Adrenal gland (tissue), 9 donors: ENCODE measurements at regions not wholly inside any gene's neighbourhood (a gene's known extent, or its start where the extent isn't known, plus 50 kb on each side); places are given as distances from the start of the nearest gene placed in this dataset.

Experiments
- DNase-seq, 7 donors: peaks; one replicate each; pipeline ENCODE4 v3.0.0-alpha.2; 2019 to 2020
- H3K27ac ChIP-seq, 5 donors: fragments of 200-600 bp; sonication (generic) in 4 of 5; 1 replicate in 3 of 5; 2 replicates in 2 of 5; pipeline versions ENCODE4 v1.5.1 to v1.8.0; 2016 to 2020; ENCODE audit warnings: mild to moderate bottlenecking in 1 of 5
- H3K27me3 ChIP-seq: fragments of 200-600 bp; 2 replicates; pipeline ENCODE4 v1.8.0; 2021
- H3K36me3 ChIP-seq, 2 donors: fragments of 200-600 bp; replicated peaks in 1 of 2; 1 replicate in 1 of 2; 2 replicates in 1 of 2; pipeline versions ENCODE4 v1.5.1 to v1.8.0; 2018 to 2022
- H3K4me1 ChIP-seq, 2 donors: fragments of 200-600 bp; replicated peaks in 1 of 2; 1 replicate in 1 of 2; 2 replicates in 1 of 2; pipeline versions ENCODE4 v1.5.1 to v1.8.0; 2018 to 2021
- H3K4me3 ChIP-seq, 4 donors: fragments of 200-600 bp; sonication (generic) in 3 of 4; one replicate each; pipeline ENCODE4 v1.5.1; 2016 to 2018
- H3K9me3 ChIP-seq, 3 donors: fragments of 200-600 bp; sonication (generic) in 1 of 3; replicated peaks in 1 of 3; 1 replicate in 2 of 3; 2 replicates in 1 of 3; pipeline versions ENCODE4 v1.5.1 to v1.8.0; 2016 to 2021
- CTCF ChIP-seq, 6 experiments: fragments of 450-650 bp in 4 of 6; fragments of 200-600 bp in 2 of 6; sonication (generic) in 1 of 6; IDR thresholded peaks; 1 replicate in 5 of 6; 2 replicates in 1 of 6; pipeline versions ENCODE4 v1.5.1 to v1.8.0; 2016 to 2021; ENCODE audit warnings: antibody characterized with exemption in 6 of 6, mild to moderate bottlenecking in 2 of 6, moderate library complexity in 1 of 6
- POLR2A ChIP-seq, 2 donors: fragments of 450-650 bp; IDR thresholded peaks; one replicate each; pipeline ENCODE4 v1.6.1; 2017; ENCODE audit warnings: antibody characterized with exemption in 2 of 2, mild to moderate bottlenecking in 2 of 2, moderate library complexity in 1 of 2
- WGBS, 4 donors: extraction: QIAGEN DNeasy Blood & Tissue Kit in 2 of 4; methylation state at CpG; one replicate each; pipeline versions ENCODE4 v1.1.5 to v1.1.7; 2013 to 2017; 5-methylcytosine and 5-hydroxymethylcytosine counted together
- intact Hi-C, 2 donors: fragments of 100-400 bp; cut with DNase I; formaldehyde crosslinking; loops; one replicate each; pipeline versions ENCODE4 v1.14.1 to v1.15.0; 2022 to 2023
- donor health status: healthy with polysubstance abuse.
- donor health status: Bipolar disorder and iron deficiency.
- donor health status: DM: yes; HTN: yes; CAD: no.
- donor health status: DM: no; HTN: no; CAD: no.
- donor health status: DM: no; HTN: no; CAD: no.

GRCh38 chr2:209348433-209348832, 75.4 kb upstream of the MAP2 start:
- Histone ChIP-seq H3K4me1 (no peaks in the 10 kb centered on the region), H3K36me3 (no peaks in the 10 kb centered on the region), H3K4me3 (no peak overlapping the region), H3K27ac (no peak overlapping the region), H3K27me3 (no peaks in the 10 kb centered on the region), H3K9me3 (no peaks in the 10 kb centered on the region)
- DNase-seq: no peak
- intact Hi-C loops: no loop called here
- TF ChIP-seq POLR2A (IDR thresholded peaks at IDR 0.05) (no peak), CTCF (IDR thresholded peaks at IDR 0.05) (no peak)
- 33 to 55% (median 46%) methylated on average over 6 of the region's 6 CpGs for WGBS, 4 donors

GRCh38 chr2:209351636-209352035, 72.2 kb upstream of the MAP2 start:
- no peak for DNase-seq
- H3K9me3 ChIP-seq: no peaks in the 10 kb centered on the region
- TF ChIP-seq CTCF (IDR thresholded peaks at IDR 0.05): no peak
- TF ChIP-seq POLR2A (IDR thresholded peaks at IDR 0.05): no peak
- no peaks in the 10 kb centered on the region for H3K4me1 ChIP-seq
- WGBS, 4 donors: 18 to 28% (median 23%) methylated on average over 3 of the region's 3 CpGs
- no peaks in the 10 kb centered on the region for H3K27me3 ChIP-seq
- intact Hi-C loops: no loop called here
- H3K4me3 ChIP-seq: no peak overlapping the region
- no peaks in the 10 kb centered on the region for H3K36me3 ChIP-seq
- H3K27ac ChIP-seq: no peak overlapping the region

- TF ChIP-seq POLR2A (IDR thresholded peaks at IDR 0.05) (no peak), CTCF (IDR thresholded peaks at IDR 0.05) (no peak)
- 78 to 85% (median 82%) methylated on average over 2 of the region's 2 CpGs for WGBS, 4 donors
- DNase-seq: no peak
Measured at GRCh38 chr2:209358992-209359391, 64.9 kb upstream of the MAP2 start.

GRCh38 chr2:209367075-209367747, 56.6 kb upstream of the MAP2 start:
- TF ChIP-seq CTCF (IDR thresholded peaks at IDR 0.05) (no peak), POLR2A (IDR thresholded peaks at IDR 0.05) (no peak)
- WGBS, 4 donors: 88 to 95% (median 90%) methylated on average over 1 of the region's 1 CpG
- Histone ChIP-seq H3K27me3 (peaks cover 8% of the 10 kb centered on the region), H3K27ac (no peak overlapping the region), H3K4me3 (no peak overlapping the region), H3K4me1 (peaks cover 0 to 9% of the 10 kb centered on the region in 2 donors), H3K36me3 (no peaks in the 10 kb centered on the region), H3K9me3 (no peaks in the 10 kb centered on the region)
- no peak for DNase-seq
- intact Hi-C loops: no loop called here

More at GRCh38 chr2:209358992-209359391, 64.9 kb upstream of the MAP2 start:
- Histone ChIP-seq H3K4me1 (no peaks in the 10 kb centered on the region), H3K4me3 (no peak overlapping the region), H3K27me3 (no peaks in the 10 kb centered on the region), H3K9me3 (no peaks in the 10 kb centered on the region), H3K36me3 (no peaks in the 10 kb centered on the region), H3K27ac (no peak overlapping the region)
- intact Hi-C loops: no loop called here
